Thoracic aorta (tissue), 2 donors: ENCODE measurements at regions not wholly inside any gene's neighbourhood (a gene's known extent, or its start where the extent isn't known, plus 50 kb on each side); places are given as distances from the start of the nearest gene placed in this dataset.

Experiments
- ATAC-seq: fragments of 150-250 bp; one replicate; pipeline ENCODE4 v1.8.0; 2017; ENCODE audit warnings: low read depth; ENCODE audit not compliant: insufficient number of reproducible peaks, low FRiP score
- DNase-seq: peaks from one replicate; pipeline ENCODE4 v3.0.0-alpha.2; 2020; ENCODE audit warnings: low spot score
- H3K27ac ChIP-seq, 2 donors: fragments of 200-600 bp; sonication (generic); 1 replicate in 1 of 2; 2 replicates in 1 of 2; pipeline ENCODE4 v1.5.1; 2016; ENCODE audit warnings: mild to moderate bottlenecking in 2 of 2, moderate library complexity in 2 of 2
- H3K27me3 ChIP-seq: fragments of 200-600 bp; sonication (generic); replicated peaks from 2 replicates; pipeline ENCODE4 v1.6.0; 2016; ENCODE audit warnings: mild to moderate bottlenecking; ENCODE audit not compliant: insufficient read depth
- H3K36me3 ChIP-seq: fragments of 200-600 bp; sonication (generic); one replicate; pipeline ENCODE4 v1.5.1; 2016
- H3K4me1 ChIP-seq, 2 donors: fragments of 200-600 bp; sonication (generic); 1 replicate in 1 of 2; 2 replicates in 1 of 2; pipeline versions ENCODE4 v1.5.1 to v1.6.0; 2016; ENCODE audit warnings: low read depth in 2 of 2, mild to moderate bottlenecking in 1 of 2; ENCODE audit not compliant: control insufficient read depth in 1 of 2
- H3K4me3 ChIP-seq: fragments of 200-600 bp; sonication (generic); 2 replicates; pipeline ENCODE4 v1.5.1; 2016; ENCODE audit warnings: mild to moderate bottlenecking
- H3K9me3 ChIP-seq: fragments of 200-600 bp; sonication (generic); 2 replicates; pipeline ENCODE4 v1.5.1; 2016
- CTCF ChIP-seq: fragments of 200-600 bp; sonication (generic); IDR thresholded peaks from one replicate; pipeline ENCODE4 v1.5.1; 2019; ENCODE audit warnings: antibody characterized with exemption

GRCh38 chr3:117545484-117545883, 835.9 kb downstream of the TUSC7 start:
- no peak for ATAC-seq
- TF ChIP-seq CTCF: no peak
- Histone ChIP-seq H3K36me3 (no peaks in the 10 kb centered on the region), H3K27me3 (no peaks in the 10 kb centered on the region), H3K4me1 (no peaks in the 10 kb centered on the region), H3K4me3 (no peak overlapping the region), H3K9me3 (no peaks in the 10 kb centered on the region), H3K27ac (no peak overlapping the region)
- DNase-seq: no peak

- DNase-seq (no peak), ATAC-seq (no peak)
- Histone ChIP-seq H3K4me3 (no peak overlapping the region), H3K36me3 (no peaks in the 10 kb centered on the region), H3K27me3 (no peaks in the 10 kb centered on the region), H3K4me1 (no peaks in the 10 kb centered on the region), H3K9me3 (no peaks in the 10 kb centered on the region), H3K27ac (no peak overlapping the region)
- TF ChIP-seq CTCF: no peak
Measured at GRCh38 chr3:117547956-117548550, 838.5 kb downstream of the TUSC7 start.

GRCh38 chr3:117548600-117548999, 839.0 kb downstream of the TUSC7 start:
- Histone ChIP-seq H3K4me3 (no peak overlapping the region), H3K4me1 (no peaks in the 10 kb centered on the region), H3K27ac (no peak overlapping the region), H3K9me3 (no peaks in the 10 kb centered on the region), H3K36me3 (no peaks in the 10 kb centered on the region), H3K27me3 (no peaks in the 10 kb centered on the region)
- no peak for ATAC-seq
- no peak for DNase-seq
- TF ChIP-seq CTCF: no peak

GRCh38 chr3:117549716-117550115, 840.1 kb downstream of the TUSC7 start:
- no peak for TF ChIP-seq CTCF
- H3K9me3 ChIP-seq: no peaks in the 10 kb centered on the region
- no peak overlapping the region for H3K27ac ChIP-seq
- ATAC-seq: no peak
- no peaks in the 10 kb centered on the region for H3K36me3 ChIP-seq
- DNase-seq: no peak
- H3K4me1 ChIP-seq: no peaks in the 10 kb centered on the region
- H3K27me3 ChIP-seq: no peaks in the 10 kb centered on the region
- H3K4me3 ChIP-seq: no peak overlapping the region

- H3K36me3 ChIP-seq: no peaks in the 10 kb centered on the region
- ATAC-seq (no peak), DNase-seq (no peak)
- no peaks in the 10 kb centered on the region for H3K4me1 ChIP-seq
- no peaks in the 10 kb centered on the region for H3K9me3 ChIP-seq
- H3K27ac ChIP-seq: no peak overlapping the region
- TF ChIP-seq CTCF: no peak
- H3K27me3 ChIP-seq: no peaks in the 10 kb centered on the region
- H3K4me3 ChIP-seq: no peak overlapping the region
Measured at GRCh38 chr3:117550766-117551165, 841.2 kb downstream of the TUSC7 start.
